ENCODE measurements at regions not wholly inside any gene's neighbourhood (a gene's known extent, or its start where the extent isn't known, plus 50 kb on each side); places are given as distances from the start of the nearest gene placed in this dataset.

DNA sequence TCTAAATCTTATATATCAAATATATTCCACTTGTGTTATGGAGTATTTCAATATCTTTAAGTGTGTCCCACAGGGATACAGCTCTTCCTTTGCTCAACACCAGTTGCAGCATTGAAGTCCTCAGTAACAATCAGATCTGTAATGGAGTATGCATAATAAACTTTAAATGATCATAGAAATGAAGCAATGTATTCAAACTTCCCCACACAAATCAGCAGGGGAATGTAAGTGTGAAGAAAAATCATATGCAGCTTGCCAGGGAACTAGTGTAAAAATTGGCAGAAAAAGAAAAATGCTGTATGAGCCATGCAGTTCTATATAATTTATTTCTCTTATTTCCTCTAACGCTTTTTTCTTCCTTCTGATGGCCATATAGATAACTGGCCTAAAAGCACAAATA lies 444.3 kb upstream of the VSTM2A start:
- Histone ChIP-seq H2AFZ (ENCODE audit: low read length) (no peak overlapping the region), H2AK5ac (ENCODE audit: low read depth, low read length) (no peak overlapping the region), H3K23ac (ENCODE audit: insufficient read length) (no peak overlapping the region), H3K79me1 (ENCODE audit: low read depth, low read length) (no peaks in the 10 kb centered on the region), H3K27me3 (replicated peaks in 1 of 4; ENCODE audit: control insufficient read depth in 3 of 4, extremely low read depth in 1 of 4, insufficient read depth in 3 of 4, low read length in 3 of 4) (no peaks in the 10 kb centered on the region), H3K4ac (replicated peaks; ENCODE audit: insufficient read length, low read depth, low read length) (no peak overlapping the region), H4K20me1 (replicated peaks in 1 of 2; ENCODE audit: control insufficient read depth in 1 of 2, insufficient read depth in 2 of 2, low read length in 2 of 2) (no peaks in the 10 kb centered on the region), H3K27ac (ENCODE audit: low read depth, low read length) (no peak overlapping the region), H3K4me2 (ENCODE audit: insufficient read depth in 1 of 2, low read depth in 2 of 2, low read length in 2 of 2) (no peak overlapping the region), H2BK20ac (ENCODE audit: low read length) (no peak overlapping the region), H3K9me3 (ENCODE audit: insufficient read depth in 2 of 2, low read depth in 1 of 2, low read length in 1 of 2) (no peaks in the 10 kb centered on the region), H3K4me3 (ENCODE audit: extremely low read depth in 1 of 4, insufficient read depth in 2 of 4, low read depth in 3 of 4, low read length in 4 of 4) (no peak overlapping the region), H3K36me3 (ENCODE audit: control insufficient read depth in 2 of 4, insufficient read depth in 4 of 4, low read length in 3 of 4) (no peaks in the 10 kb centered on the region), H3K9ac (replicated peaks in 1 of 4; ENCODE audit: extremely low read depth in 1 of 4, low read depth in 3 of 4, low read length in 3 of 4) (no peak overlapping the region), H3K18ac (ENCODE audit: extremely low read depth, low read length) (no peak overlapping the region), H3K23me2 (ENCODE audit: low read depth, low read length) (no peaks in the 10 kb centered on the region), H4K8ac (ENCODE audit: extremely low read depth, insufficient read depth, low read length) (no peak overlapping the region), H2BK5ac (ENCODE audit: low read depth, low read length) (no peak overlapping the region), H2BK120ac (replicated peaks; ENCODE audit: low read depth, low read length) (no peak overlapping the region), H3K14ac (ENCODE audit: insufficient read length) (no peak overlapping the region), H2BK12ac (ENCODE audit: low read depth, low read length) (no peak overlapping the region), H4K91ac (replicated peaks; ENCODE audit: insufficient read length, low read length) (no peak overlapping the region), H2BK15ac (ENCODE audit: low read length) (no peak overlapping the region), H3K79me2 (ENCODE audit: control insufficient read depth in 1 of 2, insufficient read depth in 2 of 2, low read length in 2 of 2) (no peaks in the 10 kb centered on the region), H4K5ac (ENCODE audit: insufficient read length, low read depth, low read length) (no peak overlapping the region), H3K56ac (replicated peaks; ENCODE audit: insufficient read length, low read depth, low read length) (no peak overlapping the region), H3K4me1 (replicated peaks in 1 of 4; ENCODE audit: control insufficient read depth in 3 of 4, insufficient read depth in 4 of 4, low read length in 3 of 4) (peaks cover 0 to 5% (median 0%) of the 10 kb centered on the region in 4 experiments; a peak in 2 of 7 replicates)
- 100% methylated on average over 1 of the region's 1 CpG; no CpG with 5 or more reads in 1 of the 2 experiments for WGBS, 2 experiments (ENCODE audit: extremely low coverage in 1 of 2, insufficient coverage in 1 of 2, insufficient read length in 1 of 2, insufficient replicate concordance in 2 of 2, low coverage in 1 of 2, low lambda C conversion rate in 2 of 2, missing lambda C conversion rate in 1 of 2)
- CTCF ChIA-PET (ENCODE audit: partially characterized antibody), result interaction anchor here (0.7 kb wide), 1 partner anchor 256 kb away, joined by 3 read pairs; no protein-coding TSS in a partner anchor
- POLR2A ChIA-PET (ENCODE audit: partially characterized antibody), result no interaction called here
- DNase-seq (ENCODE audit: low read depth in 1 of 2, low spot score in 2 of 2), result no peak
- no peak for FAIRE-seq
- TF ChIP-seq ASH2L (IDR thresholded peaks at IDR 0.05; ENCODE audit: low read length), result no peak
- TF ChIP-seq JUN (IDR thresholded peaks at IDR 0.05; ENCODE audit: low read depth, low read length), result no peak
- TF ChIP-seq BCL11A (IDR thresholded peaks at IDR 0.05; ENCODE audit: low read depth in 2 of 2, low read length in 2 of 2), result no peak
- TF ChIP-seq CBX8 (IDR thresholded peaks at IDR 0.05; ENCODE audit: borderline replicate concordance, low read depth, low read length), result no peak
- TF ChIP-seq, protein P1, sequence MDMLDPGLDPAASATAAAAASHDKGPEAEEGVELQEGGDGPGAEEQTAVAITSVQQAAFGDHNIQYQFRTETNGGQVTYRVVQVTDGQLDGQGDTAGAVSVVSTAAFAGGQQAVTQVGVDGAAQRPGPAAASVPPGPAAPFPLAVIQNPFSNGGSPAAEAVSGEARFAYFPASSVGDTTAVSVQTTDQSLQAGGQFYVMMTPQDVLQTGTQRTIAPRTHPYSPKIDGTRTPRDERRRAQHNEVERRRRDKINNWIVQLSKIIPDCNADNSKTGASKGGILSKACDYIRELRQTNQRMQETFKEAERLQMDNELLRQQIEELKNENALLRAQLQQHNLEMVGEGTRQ (IDR thresholded peaks at IDR 0.05; ENCODE audit: low read length), result no peak
- TF ChIP-seq CHD1 (IDR thresholded peaks at IDR 0.05; ENCODE audit: low read depth, low read length), result no peak
- TF ChIP-seq, protein P2, sequence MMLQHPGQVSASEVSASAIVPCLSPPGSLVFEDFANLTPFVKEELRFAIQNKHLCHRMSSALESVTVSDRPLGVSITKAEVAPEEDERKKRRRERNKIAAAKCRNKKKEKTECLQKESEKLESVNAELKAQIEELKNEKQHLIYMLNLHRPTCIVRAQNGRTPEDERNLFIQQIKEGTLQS (IDR thresholded peaks at IDR 0.05; ENCODE audit: insufficient read depth, low read depth, low read length), result no peak
- no peak for TF ChIP-seq RXRA (IDR thresholded peaks at IDR 0.05; ENCODE audit: insufficient read depth, low read depth, low read length)
- no peak for TF ChIP-seq RAD21 (IDR thresholded peaks at IDR 0.05 in 1 of 2, conservative IDR thresholded peaks at IDR 0.05 in 1 of 2; ENCODE audit: low read depth in 2 of 2, low read length in 2 of 2)
- TF ChIP-seq FOSL1 (IDR thresholded peaks at IDR 0.05; ENCODE audit: insufficient read depth, low read depth, low read length), result no peak
- no peak for TF ChIP-seq HDAC6 (IDR thresholded peaks at IDR 0.05; ENCODE audit: low read depth, low read length)
- TF ChIP-seq, protein P3, sequence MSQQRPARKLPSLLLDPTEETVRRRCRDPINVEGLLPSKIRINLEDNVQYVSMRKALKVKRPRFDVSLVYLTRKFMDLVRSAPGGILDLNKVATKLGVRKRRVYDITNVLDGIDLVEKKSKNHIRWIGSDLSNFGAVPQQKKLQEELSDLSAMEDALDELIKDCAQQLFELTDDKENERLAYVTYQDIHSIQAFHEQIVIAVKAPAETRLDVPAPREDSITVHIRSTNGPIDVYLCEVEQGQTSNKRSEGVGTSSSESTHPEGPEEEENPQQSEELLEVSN (IDR thresholded peaks at IDR 0.05), result no peak

Data from H1 (cell line).